ENCODE measurements at regions not wholly inside any gene's neighbourhood (a gene's known extent, or its start where the extent isn't known, plus 50 kb on each side); places are given as distances from the start of the nearest gene placed in this dataset.

- Mint-ChIP-seq H3K36me3 (ENCODE audit: low read depth) (no peaks in the 10 kb centered on the region), H3K27me3 (ENCODE audit: insufficient read depth) (no peaks in the 10 kb centered on the region), H3K4me3 (no peak overlapping the region), H3K9me3 (peaks cover 5% of the 10 kb centered on the region), H3K27ac (no peak overlapping the region), H3K4me1 (ENCODE audit: low read depth) (no peaks in the 10 kb centered on the region)
- DNase-seq = no peak
- no peak for TF ChIP-seq CTCF (IDR thresholded peaks at IDR 0.05)
These were observed 254.3 kb downstream of the FIGN start for GRCh38 chr2:163481515-163481914.

GRCh38 chr2:163479599-163479998 lies 256.2 kb downstream of the FIGN start:
- Mint-ChIP-seq H3K9me3 (peaks cover 5% of the 10 kb centered on the region), H3K27me3 (ENCODE audit: insufficient read depth) (no peaks in the 10 kb centered on the region), H3K36me3 (ENCODE audit: low read depth) (no peaks in the 10 kb centered on the region), H3K4me3 (no peak overlapping the region), H3K4me1 (ENCODE audit: low read depth) (no peaks in the 10 kb centered on the region), H3K27ac (no peak overlapping the region)
- no peak for DNase-seq
- no peak for TF ChIP-seq CTCF (IDR thresholded peaks at IDR 0.05)

DNA sequence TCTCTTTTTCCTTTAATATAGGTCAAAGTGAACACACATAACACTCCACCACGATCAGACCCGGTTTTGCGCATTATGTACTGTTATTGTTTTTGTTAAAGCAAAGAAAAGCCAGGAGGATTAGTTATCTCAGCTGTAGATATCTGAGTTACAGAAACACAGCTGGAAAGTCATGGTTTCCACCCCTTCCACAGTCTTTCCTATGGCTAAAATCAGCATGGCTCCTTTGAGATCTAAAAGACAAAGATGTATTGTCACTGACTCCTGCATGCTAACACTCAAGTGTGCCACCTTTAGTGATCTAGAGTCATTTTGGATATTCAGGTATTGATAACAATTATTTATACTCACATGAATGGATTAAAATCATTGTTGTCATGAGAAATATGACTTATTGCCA lies 260.0 kb downstream of the FIGN start:
- no peak for TF ChIP-seq CTCF (IDR thresholded peaks at IDR 0.05)
- H3K4me3 Mint-ChIP-seq = no peak overlapping the region
- no peaks in the 10 kb centered on the region for H3K27me3 Mint-ChIP-seq (ENCODE audit: insufficient read depth)
- no peak overlapping the region for H3K27ac Mint-ChIP-seq
- peaks cover 5% of the 10 kb centered on the region for H3K9me3 Mint-ChIP-seq
- H3K36me3 Mint-ChIP-seq (ENCODE audit: low read depth) = no peaks in the 10 kb centered on the region
- DNase-seq = no peak
- no peaks in the 10 kb centered on the region for H3K4me1 Mint-ChIP-seq (ENCODE audit: low read depth)

- peaks cover 5% of the 10 kb centered on the region for H3K9me3 Mint-ChIP-seq
- no peak overlapping the region for H3K4me3 Mint-ChIP-seq
- no peaks in the 10 kb centered on the region for H3K4me1 Mint-ChIP-seq (ENCODE audit: low read depth)
- H3K27me3 Mint-ChIP-seq (ENCODE audit: insufficient read depth) = no peaks in the 10 kb centered on the region
- no peak overlapping the region for H3K27ac Mint-ChIP-seq
- DNase-seq = no peak
- no peaks in the 10 kb centered on the region for H3K36me3 Mint-ChIP-seq (ENCODE audit: low read depth)
- TF ChIP-seq CTCF (IDR thresholded peaks at IDR 0.05) = no peak
These were observed 260.9 kb downstream of the FIGN start for GRCh38 chr2:163474889-163475288.

GRCh38 chr2:163474319-163474744 lies 261.5 kb downstream of the FIGN start:
- Mint-ChIP-seq H3K27me3 (ENCODE audit: insufficient read depth) (peaks cover 2% of the 10 kb centered on the region; the same call in 1 of the 2 replicates), H3K4me3 (no peak overlapping the region), H3K9me3 (peaks cover 5% of the 10 kb centered on the region), H3K27ac (no peak overlapping the region), H3K36me3 (ENCODE audit: low read depth) (no peaks in the 10 kb centered on the region), H3K4me1 (ENCODE audit: low read depth) (no peaks in the 10 kb centered on the region)
- TF ChIP-seq CTCF (IDR thresholded peaks at IDR 0.05) = no peak
- DNase-seq = no peak

- H3K36me3 Mint-ChIP-seq (ENCODE audit: low read depth) = no peaks in the 10 kb centered on the region
- no peaks in the 10 kb centered on the region for H3K4me1 Mint-ChIP-seq (ENCODE audit: low read depth)
- DNase-seq = peak; percentile 3
- H3K4me3 Mint-ChIP-seq = no peak overlapping the region
- no peaks in the 10 kb centered on the region for H3K9me3 Mint-ChIP-seq
- no peak overlapping the region for H3K27ac Mint-ChIP-seq
- peak; percentile 32; the same call in 1 of the 2 replicates for TF ChIP-seq CTCF (IDR thresholded peaks at IDR 0.05)
- H3K27me3 Mint-ChIP-seq (ENCODE audit: insufficient read depth) = peaks cover 5% of the 10 kb centered on the region; the same call in 1 of the 2 replicates
These were observed 263.9 kb downstream of the FIGN start for GRCh38 chr2:163471947-163472346.

Measured in HFFc6 (cell line).